Peyer's patch (tissue), 4 donors: ENCODE measurements at regions not wholly inside any gene's neighbourhood (a gene's known extent, or its start where the extent isn't known, plus 50 kb on each side); places are given as distances from the start of the nearest gene placed in this dataset.
A peak's percentile ranks its signal among the peaks of the same experiment; 100 is the strongest.

Source experiments
- DNase-seq, 3 donors: peaks; one replicate each; pipeline ENCODE4 v3.0.0-alpha.2; 2017 to 2019
- H3K27ac ChIP-seq, 4 donors: fragments of 200-600 bp; sonication (generic); one replicate each; pipeline ENCODE4 v1.5.1; 2016 to 2019
- H3K27me3 ChIP-seq, 2 donors: fragments of 200-600 bp; sonication (generic); one replicate each; pipeline ENCODE4 v1.5.1; 2019
- H3K36me3 ChIP-seq, 3 donors: fragments of 200-600 bp; sonication (generic); one replicate each; pipeline ENCODE4 v1.5.1; 2016 to 2019
- H3K4me1 ChIP-seq, 4 donors: fragments of 200-600 bp; sonication (generic); one replicate each; pipeline ENCODE4 v1.5.1; 2016 to 2019
- H3K4me3 ChIP-seq, 4 donors: fragments of 200-600 bp; sonication (generic); 1 replicate in 3 of 4; 2 replicates in 1 of 4; pipeline ENCODE4 v1.5.1; 2016 to 2019; ENCODE audit warnings: mild to moderate bottlenecking in 1 of 4
- H3K9me3 ChIP-seq, 4 donors: fragments of 200-600 bp; sonication (generic); one replicate each; pipeline ENCODE4 v1.5.1; 2016 to 2019; ENCODE audit warnings: mild to moderate bottlenecking in 1 of 4
- CTCF ChIP-seq, 6 experiments: fragments of 450-650 bp in 4 of 6; fragments of 200-600 bp in 2 of 6; sonication (generic) in 1 of 6; IDR thresholded peaks; one replicate each; pipeline ENCODE4 v1.5.1; 2017 to 2019; ENCODE audit warnings: antibody characterized with exemption in 6 of 6, mild to moderate bottlenecking in 3 of 6, moderate library complexity in 1 of 6
- POLR2A ChIP-seq, 2 donors: fragments of 450-650 bp; IDR thresholded peaks; one replicate each; pipeline ENCODE4 v1.5.1; 2017; ENCODE audit warnings: antibody characterized with exemption in 2 of 2, mild to moderate bottlenecking in 2 of 2, moderate library complexity in 2 of 2

GRCh38 chr5:58255970-58256369 is 203.9 kb downstream of the PLK2 start:
- Histone ChIP-seq H3K27ac (no peak overlapping the region), H3K27me3 (no peaks in the 10 kb centered on the region), H3K4me3 (no peak overlapping the region), H3K36me3 (no peaks in the 10 kb centered on the region), H3K9me3 (no peaks in the 10 kb centered on the region), H3K4me1 (no peaks in the 10 kb centered on the region)
- TF ChIP-seq POLR2A (IDR thresholded peaks at IDR 0.05) (no peak), CTCF (IDR thresholded peaks at IDR 0.05) (no peak)
- no peak for DNase-seq

- no peak for DNase-seq
- Histone ChIP-seq H3K36me3 (no peaks in the 10 kb centered on the region), H3K4me3 (no peak overlapping the region), H3K9me3 (no peaks in the 10 kb centered on the region), H3K27ac (no peak overlapping the region), H3K4me1 (no peaks in the 10 kb centered on the region), H3K27me3 (no peaks in the 10 kb centered on the region)
- no peak for TF ChIP-seq CTCF (IDR thresholded peaks at IDR 0.05)
- no peak for TF ChIP-seq POLR2A (IDR thresholded peaks at IDR 0.05)
These were observed 204.5 kb downstream of the PLK2 start for GRCh38 chr5:58255386-58255785.

GRCh38 chr5:58248221-58248620 is 211.7 kb downstream of the PLK2 start:
- Histone ChIP-seq H3K4me3 (no peak overlapping the region), H3K27ac (no peak overlapping the region), H3K27me3 (no peaks in the 10 kb centered on the region), H3K4me1 (no peaks in the 10 kb centered on the region), H3K36me3 (no peaks in the 10 kb centered on the region), H3K9me3 (no peaks in the 10 kb centered on the region)
- DNase-seq: no peak
- TF ChIP-seq POLR2A (IDR thresholded peaks at IDR 0.05) (no peak), CTCF (IDR thresholded peaks at IDR 0.05) (no peak)

GRCh38 chr5:58246461-58246944 is 213.4 kb downstream of the PLK2 start:
- no peaks in the 10 kb centered on the region for H3K27me3 ChIP-seq
- no peaks in the 10 kb centered on the region for H3K9me3 ChIP-seq
- H3K36me3 ChIP-seq: no peaks in the 10 kb centered on the region
- no peaks in the 10 kb centered on the region for H3K4me1 ChIP-seq
- no peak for DNase-seq
- H3K4me3 ChIP-seq: no peak overlapping the region
- H3K27ac ChIP-seq: no peak overlapping the region
- TF ChIP-seq POLR2A (IDR thresholded peaks at IDR 0.05) (no peak), CTCF (IDR thresholded peaks at IDR 0.05) (no peak)

GRCh38 chr5:58245476-58245840 is 214.4 kb downstream of the PLK2 start:
- Histone ChIP-seq H3K4me1 (no peaks in the 10 kb centered on the region), H3K27me3 (no peaks in the 10 kb centered on the region), H3K27ac (no peak overlapping the region), H3K36me3 (no peaks in the 10 kb centered on the region), H3K9me3 (no peaks in the 10 kb centered on the region), H3K4me3 (no peak overlapping the region)
- TF ChIP-seq POLR2A (IDR thresholded peaks at IDR 0.05): no peak
- no peak for TF ChIP-seq CTCF (IDR thresholded peaks at IDR 0.05)
- DNase-seq: no peak

- Histone ChIP-seq H3K36me3 (no peaks in the 10 kb centered on the region), H3K4me1 (no peaks in the 10 kb centered on the region), H3K9me3 (no peaks in the 10 kb centered on the region), H3K4me3 (no peak overlapping the region), H3K27ac (peak overlapping the region in 2 of 4 donors; percentile 2 to 26), H3K27me3 (no peaks in the 10 kb centered on the region)
- no peak for TF ChIP-seq CTCF (IDR thresholded peaks at IDR 0.05)
- no peak for DNase-seq
These were observed 214.9 kb downstream of the PLK2 start for GRCh38 chr5:58244819-58245475.
